ENCODE measurements at regions not wholly inside any gene's neighbourhood (a gene's known extent, or its start where the extent isn't known, plus 50 kb on each side); places are given as distances from the start of the nearest gene placed in this dataset.
A peak's percentile ranks its signal among the peaks of the same experiment; 100 is the strongest.

DNA sequence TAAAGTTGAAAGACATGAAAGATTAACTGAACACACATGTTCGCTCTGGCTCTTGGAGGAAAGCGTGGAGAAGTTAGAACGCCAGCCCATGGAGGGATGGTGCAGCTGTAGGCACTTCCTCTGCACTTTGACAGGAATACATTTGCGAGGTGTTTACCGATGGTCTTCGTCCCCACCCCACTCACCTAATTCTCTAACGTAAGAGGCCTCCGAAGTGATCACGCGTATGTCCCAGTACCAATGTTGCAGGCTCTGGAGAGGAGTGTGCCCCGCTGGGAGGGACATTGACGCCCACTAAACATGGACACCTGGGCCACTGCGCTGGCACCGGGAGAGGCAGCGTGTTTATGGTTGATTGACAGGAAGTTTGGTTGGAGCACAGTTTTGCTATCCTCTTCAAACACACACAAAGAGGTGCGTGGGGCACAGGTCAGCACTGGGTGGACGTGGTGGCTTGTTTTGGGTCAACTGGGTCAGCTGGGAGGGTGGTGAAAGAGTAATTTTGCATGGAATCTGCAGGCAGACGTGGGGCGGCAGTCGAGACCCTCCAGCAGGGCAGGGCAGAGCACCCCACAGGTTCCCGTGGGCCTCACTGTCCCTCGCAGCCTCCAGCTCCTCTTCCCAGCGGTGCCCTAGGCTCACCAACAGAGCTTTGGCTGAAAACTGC lies 110.1 kb downstream of the DLL1 start:
- H3K27me3 ChIP-seq = no peaks in the 10 kb centered on the region
- H3K27ac ChIP-seq = no peak overlapping the region
- H3K9me3 ChIP-seq = no peaks in the 10 kb centered on the region
- H3K36me3 ChIP-seq = no peaks in the 10 kb centered on the region
- H3K4me1 ChIP-seq = no peaks in the 10 kb centered on the region
- TF ChIP-seq POLR2A (IDR thresholded peaks at IDR 0.05) = no peak
- TF ChIP-seq, protein P1, sequence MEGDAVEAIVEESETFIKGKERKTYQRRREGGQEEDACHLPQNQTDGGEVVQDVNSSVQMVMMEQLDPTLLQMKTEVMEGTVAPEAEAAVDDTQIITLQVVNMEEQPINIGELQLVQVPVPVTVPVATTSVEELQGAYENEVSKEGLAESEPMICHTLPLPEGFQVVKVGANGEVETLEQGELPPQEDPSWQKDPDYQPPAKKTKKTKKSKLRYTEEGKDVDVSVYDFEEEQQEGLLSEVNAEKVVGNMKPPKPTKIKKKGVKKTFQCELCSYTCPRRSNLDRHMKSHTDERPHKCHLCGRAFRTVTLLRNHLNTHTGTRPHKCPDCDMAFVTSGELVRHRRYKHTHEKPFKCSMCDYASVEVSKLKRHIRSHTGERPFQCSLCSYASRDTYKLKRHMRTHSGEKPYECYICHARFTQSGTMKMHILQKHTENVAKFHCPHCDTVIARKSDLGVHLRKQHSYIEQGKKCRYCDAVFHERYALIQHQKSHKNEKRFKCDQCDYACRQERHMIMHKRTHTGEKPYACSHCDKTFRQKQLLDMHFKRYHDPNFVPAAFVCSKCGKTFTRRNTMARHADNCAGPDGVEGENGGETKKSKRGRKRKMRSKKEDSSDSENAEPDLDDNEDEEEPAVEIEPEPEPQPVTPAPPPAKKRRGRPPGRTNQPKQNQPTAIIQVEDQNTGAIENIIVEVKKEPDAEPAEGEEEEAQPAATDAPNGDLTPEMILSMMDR (IDR thresholded peaks at IDR 0.05) = no peak
- intact Hi-C loops (cut with DNase I; ENCODE audit: low total_unique reads) = no loop called here
- peak in 1 of 2 donors; percentile 9 for DNase-seq
- H3K4me3 ChIP-seq = no peak overlapping the region

DNA sequence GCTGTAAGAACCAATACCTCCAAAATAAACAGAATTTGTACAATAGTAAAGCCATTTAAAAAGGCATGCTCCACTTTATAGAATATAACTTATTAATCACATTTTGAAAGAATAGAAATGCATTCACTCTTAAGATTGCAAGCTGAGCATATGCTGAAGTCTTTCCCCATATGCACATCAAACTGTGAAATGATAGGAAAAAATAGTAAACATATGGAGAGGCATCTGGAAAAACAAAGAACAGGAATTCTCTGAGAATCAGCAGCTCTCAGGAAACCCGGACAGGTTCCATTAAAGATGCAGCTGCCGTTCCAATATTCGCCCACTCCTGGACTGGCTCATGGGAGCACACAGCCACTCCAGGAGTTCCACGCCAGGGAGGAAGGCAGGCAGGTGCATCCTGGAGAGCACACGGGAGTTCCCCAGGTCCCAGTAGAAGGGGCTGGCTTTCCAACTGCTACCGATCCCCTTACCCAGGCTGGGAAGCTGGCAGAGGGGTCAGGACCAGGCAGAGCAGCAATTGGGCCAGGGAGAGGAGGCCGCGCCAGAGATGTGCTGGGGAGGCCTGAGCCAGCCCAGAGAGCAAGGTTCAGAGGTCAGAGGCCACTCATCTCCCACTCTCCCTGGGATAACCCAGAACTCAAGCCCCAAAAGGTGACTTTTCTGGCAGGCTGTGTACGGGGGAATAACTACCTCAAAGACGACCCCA lies 111.1 kb downstream of the DLL1 start:
- TF ChIP-seq, protein P1 (IDR thresholded peaks at IDR 0.05) = no peak
- TF ChIP-seq POLR2A (IDR thresholded peaks at IDR 0.05) = no peak
- Histone ChIP-seq H3K9me3 (no peaks in the 10 kb centered on the region), H3K4me1 (no peaks in the 10 kb centered on the region), H3K36me3 (no peaks in the 10 kb centered on the region), H3K27me3 (no peaks in the 10 kb centered on the region), H3K4me3 (no peak overlapping the region), H3K27ac (no peak overlapping the region)
- peak in 1 of 2 donors; percentile 7 for DNase-seq
- intact Hi-C loops (cut with DNase I; ENCODE audit: low total_unique reads) = no loop called here

DNA sequence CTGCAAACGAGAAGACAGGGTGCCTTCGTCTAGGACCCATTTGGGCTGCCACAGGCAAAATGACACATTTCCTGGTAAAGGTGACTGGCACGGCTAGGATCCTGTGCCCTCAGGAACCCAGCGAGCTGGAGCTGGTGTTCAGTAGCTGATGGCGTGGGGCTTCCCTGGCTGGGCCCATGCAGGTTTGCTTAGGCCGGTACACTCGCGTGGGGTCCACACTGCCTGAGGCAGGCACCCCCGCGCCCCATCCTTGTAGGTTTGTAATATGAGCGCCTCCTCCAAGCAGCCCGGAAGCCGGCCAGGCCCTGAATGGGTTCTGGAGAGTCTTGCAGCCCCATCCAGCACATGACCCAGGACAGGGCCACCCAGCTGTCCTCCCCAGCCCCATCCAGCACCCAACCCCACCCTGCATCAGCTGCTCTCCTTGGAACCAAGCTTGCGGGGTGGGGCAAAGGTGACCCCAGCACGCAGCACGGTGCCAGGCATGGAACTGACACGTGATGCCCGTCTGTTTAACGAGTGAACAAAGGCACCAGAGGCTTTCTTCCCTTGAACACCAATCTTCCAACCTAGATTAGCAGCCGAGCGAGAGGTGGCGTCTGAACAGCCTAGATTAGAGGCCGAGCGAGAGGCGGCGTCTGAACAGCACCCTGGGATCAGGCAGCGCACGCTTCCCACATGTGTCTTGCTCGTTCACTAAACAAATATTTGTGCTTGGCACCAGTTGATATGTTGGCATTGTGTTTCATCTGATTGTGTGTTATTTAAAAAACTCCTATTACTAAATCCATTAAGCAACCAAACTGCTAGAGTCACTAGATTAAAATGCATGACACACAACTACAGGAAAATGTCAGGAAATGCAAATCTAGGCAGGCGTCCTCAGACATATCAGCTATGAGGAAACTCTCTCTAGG lies 112.1 kb downstream of the DLL1 start:
- TF ChIP-seq POLR2A (IDR thresholded peaks at IDR 0.05) = no peak
- TF ChIP-seq, protein P1 (IDR thresholded peaks at IDR 0.05) = no peak
- Histone ChIP-seq H3K36me3 (no peaks in the 10 kb centered on the region), H3K9me3 (no peaks in the 10 kb centered on the region), H3K27ac (no peak overlapping the region), H3K4me3 (no peak overlapping the region), H3K4me1 (no peaks in the 10 kb centered on the region), H3K27me3 (no peaks in the 10 kb centered on the region)
- intact Hi-C loops (cut with DNase I; ENCODE audit: low total_unique reads) = no loop called here
- peak in 1 of 2 donors; percentile 17 for DNase-seq

DNA sequence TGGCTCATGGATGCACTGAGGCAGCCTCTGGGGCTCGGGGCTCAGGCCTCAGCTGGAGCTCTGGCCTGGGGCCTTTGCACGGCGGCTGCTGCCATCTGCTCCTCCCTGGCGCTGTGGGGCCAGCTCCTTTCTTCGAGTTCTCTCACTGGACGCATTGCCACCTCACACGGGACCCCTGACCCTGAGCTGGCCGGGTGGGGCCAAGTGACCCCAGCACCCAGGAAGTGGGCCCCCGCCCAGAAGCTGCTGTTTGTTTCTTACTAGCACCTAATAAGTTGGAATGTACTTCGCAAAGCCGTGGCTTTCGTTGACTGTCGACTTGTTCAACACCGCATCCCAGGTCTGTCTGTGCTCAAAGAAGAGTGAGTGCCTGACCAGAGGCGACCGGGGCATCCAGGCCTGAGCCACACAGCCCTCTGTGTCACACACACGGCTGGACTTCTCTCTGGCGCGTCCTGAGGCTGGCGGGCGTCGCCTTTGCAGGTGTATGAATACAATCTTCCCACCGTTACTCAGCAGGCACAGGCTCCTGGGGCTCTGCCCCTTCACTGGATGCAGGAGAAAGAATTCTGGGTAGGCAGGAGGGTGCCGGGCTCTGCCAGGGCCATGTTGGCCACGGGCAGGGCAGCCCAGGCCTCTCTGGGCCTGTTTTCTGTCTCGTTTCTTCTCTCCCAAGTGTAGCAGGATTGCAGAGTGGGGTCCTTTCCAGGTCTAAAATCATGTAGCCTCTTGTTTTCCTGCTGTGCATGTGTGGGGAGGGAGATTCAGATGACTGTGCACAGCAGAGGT lies 112.9 kb downstream of the DLL1 start:
- peak in 1 of 2 donors; percentile 13 for DNase-seq
- Histone ChIP-seq H3K9me3 (no peaks in the 10 kb centered on the region), H3K4me3 (no peak overlapping the region), H3K36me3 (no peaks in the 10 kb centered on the region), H3K27ac (no peak overlapping the region), H3K27me3 (no peaks in the 10 kb centered on the region), H3K4me1 (no peaks in the 10 kb centered on the region)
- TF ChIP-seq POLR2A (IDR thresholded peaks at IDR 0.05) = no peak
- TF ChIP-seq, protein P1 (IDR thresholded peaks at IDR 0.05) = no peak
- intact Hi-C loops (cut with DNase I; ENCODE audit: low total_unique reads) = no loop called here
